ENCODE measurements at regions not wholly inside any gene's neighbourhood (a gene's known extent, or its start where the extent isn't known, plus 50 kb on each side); places are given as distances from the start of the nearest gene placed in this dataset.

DNA sequence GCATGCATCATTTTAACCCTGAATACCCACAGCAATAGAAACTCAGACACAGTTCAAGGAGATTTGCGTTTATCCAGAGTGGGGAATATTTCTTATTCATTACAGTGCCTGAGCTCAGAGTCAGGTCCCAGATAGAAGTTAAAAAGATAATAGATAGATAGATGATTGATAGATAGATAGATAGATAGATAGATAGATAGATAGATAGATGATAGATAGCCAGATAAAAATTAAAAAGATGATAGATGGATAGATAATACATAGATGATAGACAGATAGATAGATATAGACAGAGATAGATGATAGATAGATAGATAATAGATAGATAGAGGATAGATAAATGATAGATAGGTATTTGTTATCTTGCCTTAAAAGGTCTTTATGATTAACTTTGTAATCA, 184.7 kb downstream of the MYLK4 start:
- in situ Hi-C loops (cut with MboI; ENCODE audit: low pct_unique_long_range_greater_than_20kb, low sequenced_read_pairs), result no loop called here
- DNase-seq, result no peak

DNA sequence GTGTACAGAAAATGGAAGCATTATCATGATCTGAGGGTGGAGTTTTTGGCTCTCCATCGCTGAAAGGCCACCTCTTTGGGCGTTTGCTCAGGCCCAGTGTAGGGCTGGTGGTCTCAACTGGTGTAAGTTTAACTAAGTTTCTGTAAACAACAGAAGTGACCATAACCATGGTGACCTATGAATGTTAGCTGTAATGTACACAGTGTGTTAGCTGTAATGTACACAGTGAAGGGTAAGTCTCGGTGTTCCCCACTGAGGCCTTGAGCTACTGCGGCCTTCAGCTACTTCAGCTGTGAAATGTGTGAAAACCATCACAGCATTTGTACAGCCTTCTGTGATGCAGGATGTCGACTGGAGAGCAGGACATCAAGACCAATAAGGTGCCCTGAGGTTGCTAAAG, 185.2 kb downstream of the MYLK4 start:
- in situ Hi-C loops (cut with MboI; ENCODE audit: low pct_unique_long_range_greater_than_20kb, low sequenced_read_pairs), result no loop called here
- DNase-seq, result no peak

- no peak for DNase-seq
- in situ Hi-C loops (cut with MboI; ENCODE audit: low pct_unique_long_range_greater_than_20kb, low sequenced_read_pairs), result no loop called here
Observed at GRCh38 chr6:2563635-2564034, 187.1 kb downstream of the MYLK4 start.

DNA sequence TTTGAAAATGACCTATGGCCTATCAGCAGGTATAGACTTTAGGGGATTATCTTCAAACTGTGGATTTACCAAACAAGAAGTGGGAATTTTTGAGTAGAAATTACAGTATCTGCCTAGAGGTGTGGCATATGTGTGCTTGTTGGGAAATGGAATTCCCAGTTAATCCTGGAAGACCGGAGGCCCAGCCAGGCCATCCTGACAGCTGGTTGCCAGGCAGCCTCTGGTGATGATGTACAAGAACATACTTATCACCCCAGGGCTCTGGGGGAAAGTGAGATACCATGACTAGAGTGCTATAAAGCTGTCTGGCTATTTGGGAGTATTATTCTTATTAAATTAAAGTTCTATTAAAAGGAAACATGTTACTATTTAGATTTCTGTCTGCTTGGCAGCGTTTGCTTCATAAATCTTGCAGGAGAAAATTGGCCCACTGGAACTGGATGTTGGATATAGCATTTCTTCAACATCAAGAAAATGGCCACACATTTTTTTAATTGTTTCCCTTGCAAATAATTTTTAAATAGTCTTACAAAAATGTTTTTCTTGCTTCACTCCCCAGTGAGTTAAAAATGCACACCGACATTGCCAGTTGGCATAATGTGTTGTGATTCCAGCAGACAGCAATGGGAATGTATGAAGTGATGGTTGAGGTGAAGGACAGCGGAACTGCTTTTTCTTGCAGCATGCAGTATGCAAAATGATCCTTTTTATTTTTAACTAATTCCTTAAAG, 187.8 kb downstream of the MYLK4 start:
- in situ Hi-C loops (cut with MboI; ENCODE audit: low pct_unique_long_range_greater_than_20kb, low sequenced_read_pairs), result no loop called here
- DNase-seq, result no peak

DNA sequence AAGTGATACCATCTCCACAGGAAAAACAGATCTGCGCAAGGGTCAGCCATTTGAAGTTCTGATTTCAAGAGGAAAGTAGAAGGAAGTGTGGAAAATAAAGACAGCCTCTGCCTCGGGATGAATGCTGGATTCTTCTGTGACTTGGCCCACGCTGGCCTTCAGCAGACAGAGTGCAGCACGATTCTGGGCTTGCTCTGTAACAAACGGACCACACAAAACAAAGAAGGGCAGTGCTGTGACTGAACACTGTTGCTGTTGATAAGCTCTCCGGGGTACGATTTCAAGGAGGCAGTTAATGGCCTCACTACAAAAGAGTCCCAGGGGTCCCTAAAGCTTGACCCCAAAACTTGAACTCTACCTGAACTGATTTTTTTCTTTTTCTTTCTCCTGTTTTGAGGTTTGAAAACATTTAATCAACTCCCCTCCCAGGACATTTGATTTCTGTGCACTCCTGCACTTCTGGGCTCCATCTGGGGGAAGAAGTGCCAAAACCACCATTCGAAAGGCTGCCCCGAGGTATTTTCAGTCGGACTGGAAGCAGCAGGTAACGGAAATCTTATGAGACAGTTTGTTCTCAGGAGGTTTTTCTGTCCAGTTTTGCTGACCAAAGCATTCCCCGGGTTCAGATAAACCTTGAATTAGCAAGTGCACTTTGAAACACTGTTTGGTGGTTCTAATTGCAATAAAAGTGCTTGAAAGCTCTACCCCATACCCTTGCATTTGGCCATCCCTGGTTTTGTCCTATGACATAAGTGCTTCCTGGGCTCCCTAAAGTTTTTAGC, 189.6 kb downstream of the MYLK4 start:
- DNase-seq, result no peak
- in situ Hi-C loops (cut with MboI; ENCODE audit: low pct_unique_long_range_greater_than_20kb, low sequenced_read_pairs), result no loop called here

GRCh38 chr6:2560140-2560818, 190.4 kb downstream of the MYLK4 start:
- DNase-seq, result no peak
- in situ Hi-C loops (cut with MboI; ENCODE audit: low pct_unique_long_range_greater_than_20kb, low sequenced_read_pairs), result no loop called here

DNA sequence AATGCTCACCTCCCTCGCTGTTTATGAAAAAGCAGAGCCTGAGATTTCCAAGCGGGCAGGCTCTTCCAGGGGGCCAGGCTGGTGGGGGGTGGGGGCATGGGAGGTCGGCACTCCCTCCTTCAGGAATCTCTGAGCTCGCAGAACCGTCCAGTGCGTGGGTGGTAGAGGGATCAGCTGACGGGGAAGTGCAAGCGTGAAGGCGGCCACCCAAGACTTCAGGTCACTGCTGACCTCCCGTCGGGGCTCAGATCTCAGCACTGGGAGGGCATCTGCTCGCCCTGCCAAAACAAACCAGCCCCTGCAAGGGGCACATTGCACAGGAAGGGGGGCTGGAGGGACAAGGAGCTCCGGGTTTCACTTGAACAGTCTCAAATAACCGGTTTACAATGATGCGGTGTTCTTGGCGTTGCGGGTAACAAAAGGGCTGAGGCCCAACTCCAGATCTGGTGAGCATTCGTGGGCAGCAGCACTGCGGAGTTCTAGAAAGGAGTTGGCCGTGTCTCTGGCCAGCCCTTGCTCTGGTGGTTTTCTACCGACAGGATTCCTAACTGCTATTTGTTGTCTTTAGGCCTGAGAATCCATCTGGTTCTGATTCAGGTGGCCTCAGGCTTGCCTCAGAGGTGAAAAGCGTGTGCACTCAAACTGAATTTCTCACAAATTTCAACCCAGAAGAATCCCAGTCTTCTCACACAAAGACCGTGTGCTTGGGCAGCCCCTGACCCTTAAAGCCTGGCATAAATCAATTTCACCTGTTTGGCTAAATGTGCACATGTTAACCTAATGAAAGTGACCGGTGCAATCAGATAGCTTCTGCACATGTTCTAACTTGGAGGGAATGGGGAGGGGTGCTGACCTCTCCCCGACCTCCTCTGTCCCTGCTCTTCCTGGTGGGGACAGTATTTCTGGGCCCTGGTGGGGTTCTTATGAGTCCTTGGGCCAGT, 191.6 kb downstream of the MYLK4 start:
- in situ Hi-C loops (cut with MboI; ENCODE audit: low pct_unique_long_range_greater_than_20kb, low sequenced_read_pairs), result no loop called here
- DNase-seq, result no peak

- in situ Hi-C loops (cut with MboI; ENCODE audit: low pct_unique_long_range_greater_than_20kb, low sequenced_read_pairs), result no loop called here
- DNase-seq, result no peak
Observed at GRCh38 chr6:2558098-2558680, 192.5 kb downstream of the MYLK4 start.

- DNase-seq, result no peak
- in situ Hi-C loops (cut with MboI; ENCODE audit: low pct_unique_long_range_greater_than_20kb, low sequenced_read_pairs), result no loop called here
Observed at GRCh38 chr6:2557181-2557720, 193.5 kb downstream of the MYLK4 start.

DNA sequence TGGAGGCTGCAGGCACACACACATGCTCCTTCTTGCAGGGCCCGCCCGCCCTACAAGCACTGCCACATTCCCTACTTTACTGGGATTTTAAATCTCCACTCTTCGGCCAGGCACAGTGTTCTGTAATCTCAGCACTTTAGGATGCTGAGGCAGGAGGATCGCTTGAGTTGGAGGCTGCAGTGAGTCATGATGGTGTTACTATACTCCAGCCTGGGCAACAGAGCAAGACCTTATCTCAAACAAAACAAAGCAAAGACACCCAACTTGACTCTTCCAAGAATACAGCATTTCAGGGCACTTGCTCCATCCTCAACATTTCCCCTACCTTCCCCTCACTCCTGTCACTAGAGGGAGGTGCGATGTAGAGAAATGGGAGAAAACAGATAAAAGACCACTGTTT, 194.0 kb downstream of the MYLK4 start:
- in situ Hi-C loops (cut with MboI; ENCODE audit: low pct_unique_long_range_greater_than_20kb, low sequenced_read_pairs), result no loop called here
- no peak for DNase-seq

DNA sequence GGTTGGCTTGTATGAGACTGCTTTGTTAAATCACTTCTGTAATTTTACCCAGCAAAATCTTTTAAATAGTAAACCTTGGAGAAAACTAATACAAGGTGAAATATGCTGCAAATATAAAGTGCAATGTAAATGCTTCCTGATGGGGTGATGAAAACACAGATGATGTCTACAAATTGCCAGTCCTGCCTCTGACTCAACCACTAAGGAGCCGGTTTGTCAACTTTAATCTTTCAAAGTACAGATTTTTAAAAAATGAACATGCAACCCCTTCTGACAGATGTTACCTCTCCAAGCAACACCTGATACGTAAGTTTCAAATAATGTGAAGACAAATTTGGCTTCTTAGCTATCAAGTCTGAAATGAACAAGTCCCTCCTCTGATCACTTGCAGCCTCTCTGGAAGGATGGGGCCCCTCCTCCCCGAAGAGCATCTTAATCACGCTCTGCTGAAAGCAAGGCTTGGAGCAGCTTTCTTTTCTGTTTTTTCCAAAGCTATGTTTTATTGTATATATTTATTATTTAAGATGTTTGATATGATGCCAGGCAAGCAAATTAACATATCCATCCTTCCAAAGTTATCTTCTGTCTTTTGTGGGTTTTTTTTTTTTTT, 196.0 kb downstream of the MYLK4 start:
- in situ Hi-C loops (cut with MboI; ENCODE audit: low pct_unique_long_range_greater_than_20kb, low sequenced_read_pairs), result no loop called here
- DNase-seq, result no peak

DNA sequence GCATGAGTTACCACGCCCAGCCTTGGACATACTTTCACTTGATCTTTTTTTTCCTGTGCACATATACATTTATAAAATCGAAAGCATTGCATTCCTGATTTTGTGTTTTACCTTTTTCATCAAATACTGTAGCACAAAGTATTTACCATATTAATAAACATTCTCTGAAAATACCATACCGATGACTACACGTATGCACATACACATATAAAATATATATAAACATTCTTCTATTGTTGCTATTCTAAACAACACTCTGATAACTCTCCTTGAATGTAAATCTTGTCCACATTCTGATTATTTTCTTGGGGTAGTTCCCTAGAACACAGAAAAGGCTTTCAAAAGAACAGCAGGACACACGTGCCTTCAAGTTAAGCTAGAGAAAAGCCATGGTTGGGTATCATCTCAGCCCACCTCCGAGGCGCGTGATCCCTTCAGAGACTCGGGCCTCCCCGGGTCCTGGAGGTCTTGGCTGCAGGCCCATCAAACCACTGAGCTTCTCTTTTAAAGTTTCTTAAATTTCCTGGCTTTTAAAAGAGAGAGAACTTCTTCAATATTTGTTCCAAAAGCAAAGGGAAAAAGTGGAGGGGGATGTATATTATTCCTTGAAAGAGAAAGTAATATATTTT, 198.1 kb downstream of the MYLK4 start:
- in situ Hi-C loops (cut with MboI; ENCODE audit: low pct_unique_long_range_greater_than_20kb, low sequenced_read_pairs), result no loop called here
- no peak for DNase-seq

- in situ Hi-C loops (cut with MboI; ENCODE audit: low pct_unique_long_range_greater_than_20kb, low sequenced_read_pairs), result no loop called here
- no peak for DNase-seq
Observed at GRCh38 chr6:2551705-2552104, 199.0 kb downstream of the MYLK4 start.

GRCh38 chr6:2550247-2550646, 200.5 kb downstream of the MYLK4 start:
- in situ Hi-C loops (cut with MboI; ENCODE audit: low pct_unique_long_range_greater_than_20kb, low sequenced_read_pairs), result no loop called here
- no peak for DNase-seq

GRCh38 chr6:2549834-2550233, 200.9 kb downstream of the MYLK4 start:
- in situ Hi-C loops (cut with MboI; ENCODE audit: low pct_unique_long_range_greater_than_20kb, low sequenced_read_pairs), result no loop called here

DNA sequence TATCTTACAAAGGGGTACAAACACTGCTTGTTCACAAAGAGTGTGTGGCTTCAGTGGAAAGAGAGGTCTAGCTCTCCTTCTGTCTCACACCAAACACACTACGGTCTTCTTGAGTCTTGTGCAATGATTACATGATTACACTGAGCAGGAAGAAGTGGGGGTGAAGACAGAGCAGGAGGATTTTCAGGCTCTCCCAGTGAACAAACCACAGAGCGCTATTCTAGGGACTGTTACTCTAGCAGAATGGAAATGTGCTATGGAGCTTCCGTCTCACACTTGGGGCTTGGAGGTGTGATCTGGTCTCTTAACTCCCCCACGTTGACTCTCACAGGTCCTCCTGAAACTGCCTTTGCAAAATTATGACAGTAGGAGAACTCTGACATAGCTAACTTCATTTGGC, 203.4 kb downstream of the MYLK4 start:
- in situ Hi-C loops (cut with MboI; ENCODE audit: low pct_unique_long_range_greater_than_20kb, low sequenced_read_pairs), result no loop called here

More at GRCh38 chr6:2549834-2550233, 200.9 kb downstream of the MYLK4 start:
- DNase-seq, result no peak

DNA sequence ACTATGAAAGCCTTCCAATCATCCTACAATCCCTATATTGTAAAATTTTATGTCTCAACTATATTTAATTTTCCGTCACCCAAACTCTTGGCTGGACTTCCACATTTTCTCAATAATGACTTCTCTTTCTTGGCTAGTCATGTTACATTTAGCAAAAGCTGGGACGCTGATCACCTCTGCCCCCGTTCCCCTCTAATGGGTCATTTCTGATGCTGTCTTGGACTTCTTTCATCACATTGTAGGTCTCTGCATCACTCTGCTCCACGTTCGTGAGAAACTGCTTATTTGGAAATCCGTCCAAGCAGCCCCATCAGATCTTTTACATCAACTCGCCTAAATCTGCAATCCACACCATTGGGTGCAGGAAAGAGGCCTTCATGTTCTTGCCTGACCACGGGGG, 203.8 kb downstream of the MYLK4 start:
- in situ Hi-C loops (cut with MboI; ENCODE audit: low pct_unique_long_range_greater_than_20kb, low sequenced_read_pairs), result no loop called here
- DNase-seq, result no peak

More for the DNA sequence above, 203.4 kb downstream of the MYLK4 start:
- peak; percentile 73 for DNase-seq
